HG02870 (cell line): ENCODE measurements at regions not wholly inside any gene's neighbourhood (a gene's known extent, or its start where the extent isn't known, plus 50 kb on each side); places are given as distances from the start of the nearest gene placed in this dataset.
"Not testable (repeated sequence)": the region's sequence is repeated elsewhere in the genome, so short reads cannot be mapped to it uniquely, and the experiment has no call there.

Source experiments
- ATAC-seq: cut with Tn5 transposase; IDR thresholded peaks from one replicate; pipeline ENCODE4 v1.9.1; 2021; ENCODE audit warnings: mild to moderate bottlenecking, moderate library complexity; ENCODE audit not compliant: unreplicated experiment

- no peak for ATAC-seq
Observed at GRCh38 chr6:62889240-62889639, 322.0 kb upstream of the FKBP1C start.

GRCh38 chr6:62891065-62891647 lies 320.1 kb upstream of the FKBP1C start:
- ATAC-seq: no peak

GRCh38 chr6:62894114-62894513 lies 317.2 kb upstream of the FKBP1C start:
- ATAC-seq: no peak

DNA sequence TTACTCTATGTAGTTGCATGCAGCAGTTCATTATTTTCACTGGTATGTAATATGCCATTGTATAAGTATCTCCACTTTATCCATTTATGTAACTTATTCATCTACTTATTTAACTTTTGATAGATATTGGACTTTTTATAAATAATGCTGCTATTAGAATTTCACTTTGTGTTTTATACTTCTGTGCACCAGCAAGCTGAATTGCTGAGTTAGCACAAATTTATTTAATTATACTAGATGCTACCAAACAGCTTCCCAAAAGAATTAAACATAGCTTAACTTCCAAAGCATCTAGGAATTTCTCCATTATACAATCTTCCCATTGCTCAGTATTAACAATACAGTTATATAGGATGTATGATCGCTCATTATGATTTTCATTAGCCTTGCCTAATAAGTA lies 308.0 kb upstream of the FKBP1C start:
- no peak for ATAC-seq

- no peak for ATAC-seq
Observed at GRCh38 chr6:62904687-62905086, 306.6 kb upstream of the FKBP1C start.

- ATAC-seq: no peak
Observed at GRCh38 chr6:62914530-62914929, 296.7 kb upstream of the FKBP1C start.

GRCh38 chr6:62923728-62924127 lies 287.5 kb upstream of the FKBP1C start:
- no peak for ATAC-seq

- no peak for ATAC-seq
Observed at GRCh38 chr6:62940848-62941247, 270.4 kb upstream of the FKBP1C start.

- ATAC-seq: no peak
Observed at GRCh38 chr6:62942000-62942399, 269.3 kb upstream of the FKBP1C start.

DNA sequence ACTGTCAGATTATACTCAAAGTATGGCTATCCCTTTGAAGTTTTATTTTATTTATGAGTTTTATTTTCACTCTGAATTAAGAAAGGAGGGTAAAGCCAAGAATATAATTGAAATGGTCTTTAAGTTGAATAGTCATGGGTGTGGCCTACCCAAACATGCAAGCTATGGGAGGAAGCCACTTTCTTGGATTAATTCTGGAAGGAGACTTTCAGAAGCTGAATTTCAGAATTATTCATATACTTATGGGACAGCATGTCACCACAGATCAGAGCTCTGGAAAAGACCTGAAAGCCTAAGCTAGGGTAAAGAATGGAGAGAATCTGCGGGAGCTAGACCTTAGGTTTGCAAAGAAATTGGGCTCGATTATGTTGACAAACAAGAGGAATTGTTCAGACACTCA lies 242.4 kb upstream of the FKBP1C start:
- ATAC-seq: no peak

DNA sequence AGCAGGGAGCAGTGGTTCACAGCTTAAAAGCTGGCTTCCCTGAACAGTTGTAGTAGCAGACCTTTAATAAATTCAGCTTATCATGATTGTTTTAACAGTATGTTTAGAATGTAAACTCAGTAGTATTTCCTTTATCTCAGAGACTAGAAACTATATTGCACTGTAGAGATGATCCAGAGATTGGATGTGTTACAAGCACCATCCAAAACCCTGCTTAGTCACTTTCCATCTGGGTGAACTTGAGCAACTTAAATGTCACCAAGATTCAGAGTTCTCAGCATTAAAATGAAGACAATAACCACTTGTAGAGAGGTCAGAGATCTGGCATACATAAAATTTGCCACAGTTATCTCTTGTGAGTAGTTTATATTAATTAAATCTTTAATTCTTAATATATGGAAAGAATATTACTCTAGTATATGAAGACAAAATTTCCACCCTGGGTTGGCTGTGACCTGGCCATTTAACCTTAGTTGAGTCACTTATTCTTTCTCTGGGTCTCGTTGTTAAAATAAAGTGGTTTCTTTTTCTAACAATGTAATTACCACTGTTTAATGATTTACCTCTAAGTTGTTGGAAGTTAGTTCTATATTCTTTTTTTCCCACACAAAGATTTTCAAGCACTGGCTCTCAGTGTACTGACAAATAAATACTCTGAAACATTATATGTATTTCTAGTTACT lies 239.2 kb upstream of the FKBP1C start:
- no peak for ATAC-seq

DNA sequence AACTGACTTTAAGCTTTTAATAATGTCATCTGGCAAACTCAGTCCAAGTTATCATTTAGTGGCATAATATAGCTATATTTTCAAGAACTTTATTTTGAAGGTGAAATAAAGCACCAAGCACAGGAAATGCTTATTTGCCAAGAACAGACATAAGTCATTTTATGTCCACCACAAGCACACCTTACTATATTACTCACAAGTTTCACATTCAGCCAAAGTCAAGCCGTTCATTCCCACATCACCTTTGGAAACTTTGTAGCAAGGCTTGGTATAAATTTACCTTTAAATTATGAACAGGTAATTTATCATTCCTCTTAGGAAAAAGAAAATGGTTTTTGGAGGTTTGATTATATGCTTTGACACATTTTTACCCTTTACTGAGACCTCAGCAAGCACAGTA lies 236.8 kb upstream of the FKBP1C start:
- no peak for ATAC-seq

- no peak for ATAC-seq
Observed at GRCh38 chr6:62976566-62976965, 234.7 kb upstream of the FKBP1C start.

DNA sequence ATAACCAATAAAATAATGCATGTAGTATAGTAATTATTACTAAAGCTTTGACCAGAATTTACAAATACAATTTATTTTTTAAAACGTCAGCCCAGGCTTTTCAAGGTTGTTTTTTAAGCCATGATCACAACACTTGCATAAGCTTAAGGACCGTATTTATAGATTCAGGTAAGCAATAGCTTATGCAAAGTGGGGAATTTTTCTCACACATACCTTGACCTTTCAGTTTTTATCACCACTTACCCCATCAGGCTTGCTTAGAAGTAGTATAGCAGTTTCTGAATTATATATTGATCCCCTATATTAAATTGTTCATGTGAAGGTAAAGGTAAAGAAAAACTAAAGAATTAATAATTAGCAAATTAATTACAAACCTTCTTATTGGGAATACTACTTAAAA lies 232.3 kb upstream of the FKBP1C start:
- ATAC-seq: no peak

GRCh38 chr6:62980093-62980492 lies 231.2 kb upstream of the FKBP1C start:
- no peak for ATAC-seq

DNA sequence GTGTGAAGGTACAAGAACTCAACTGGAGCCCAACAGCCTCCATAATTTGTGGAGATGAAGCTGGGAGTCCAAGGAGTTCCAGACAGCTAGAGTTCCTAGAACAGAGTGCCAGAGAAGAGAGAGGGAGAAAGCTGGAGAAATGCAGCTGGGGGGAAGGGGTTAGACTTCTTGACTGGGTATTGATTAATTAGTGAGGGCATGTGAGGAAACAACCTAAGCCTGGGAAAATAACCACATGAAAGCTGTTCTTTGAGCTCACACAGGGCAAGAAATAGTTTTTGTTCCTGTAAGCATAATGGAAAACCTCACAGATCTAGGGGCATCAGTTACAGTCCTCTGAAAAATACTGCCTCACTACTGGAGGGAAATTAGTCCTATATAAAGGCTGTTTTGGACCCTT lies 230.5 kb upstream of the FKBP1C start:
- ATAC-seq: no peak

- ATAC-seq: no peak
Observed at GRCh38 chr6:62982951-62983350, 228.3 kb upstream of the FKBP1C start.

DNA sequence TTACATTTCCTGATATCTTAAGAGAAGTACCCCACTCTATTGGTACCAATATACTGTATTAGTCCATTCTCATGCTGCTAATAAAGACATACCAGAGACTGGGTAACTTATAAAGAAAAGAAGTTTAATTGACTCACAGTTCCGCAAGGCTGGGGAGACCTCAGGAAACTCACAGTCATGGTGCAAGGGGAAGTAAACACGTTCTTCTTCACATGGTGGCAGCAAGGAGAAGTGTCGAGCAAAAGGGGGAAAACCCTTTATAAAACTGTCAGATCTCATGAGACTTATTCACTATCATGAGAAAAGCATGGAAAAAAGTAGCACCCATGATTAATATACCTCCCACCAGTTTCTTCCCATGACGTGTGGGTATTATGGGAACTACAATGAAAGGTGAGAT lies 219.6 kb upstream of the FKBP1C start:
- not testable (repeated sequence) for ATAC-seq

- ATAC-seq: no peak
Observed at GRCh38 chr6:62993951-62994350, 217.3 kb upstream of the FKBP1C start.

DNA sequence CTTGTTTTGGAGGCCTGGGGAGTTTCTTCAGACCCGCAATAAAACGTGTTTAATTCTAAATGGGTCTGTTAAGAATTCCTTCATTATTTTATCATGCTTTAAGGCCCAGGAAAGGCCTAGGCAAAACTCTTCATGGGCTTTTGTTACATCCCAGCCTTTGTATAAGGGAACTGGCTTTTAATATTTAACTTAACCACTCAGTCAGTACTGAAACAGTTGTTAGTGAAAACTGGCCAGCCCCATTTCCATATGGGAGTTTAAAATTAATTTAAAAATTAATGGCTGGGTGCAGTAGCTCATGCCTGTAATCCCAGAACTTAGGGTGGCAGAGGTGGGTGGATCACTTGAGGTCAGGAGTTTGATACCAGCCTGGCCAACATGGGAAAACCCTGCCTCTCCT lies 213.2 kb upstream of the FKBP1C start:
- no peak for ATAC-seq

DNA sequence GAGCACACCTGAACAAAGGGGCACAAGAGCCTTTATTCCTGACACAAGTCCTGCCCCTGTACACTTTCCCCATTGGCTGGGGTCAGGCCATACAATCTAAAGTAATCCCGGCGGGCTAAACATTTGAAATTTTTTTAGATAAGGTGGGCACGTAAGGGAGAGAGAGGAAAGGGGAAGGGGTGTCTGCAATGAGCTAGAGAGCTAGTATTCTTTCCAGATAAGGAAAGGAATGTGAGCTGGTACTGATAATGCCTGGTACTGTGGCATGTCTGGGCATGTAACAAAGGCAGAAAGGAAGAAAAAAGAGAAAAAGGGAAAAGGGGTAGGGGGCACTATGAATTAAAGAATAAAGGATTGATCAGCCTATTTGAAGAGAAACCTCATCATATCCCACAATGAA lies 212.0 kb upstream of the FKBP1C start:
- ATAC-seq: not testable (repeated sequence)

- no peak for ATAC-seq
Observed at GRCh38 chr6:62999796-63000195, 211.5 kb upstream of the FKBP1C start.

DNA sequence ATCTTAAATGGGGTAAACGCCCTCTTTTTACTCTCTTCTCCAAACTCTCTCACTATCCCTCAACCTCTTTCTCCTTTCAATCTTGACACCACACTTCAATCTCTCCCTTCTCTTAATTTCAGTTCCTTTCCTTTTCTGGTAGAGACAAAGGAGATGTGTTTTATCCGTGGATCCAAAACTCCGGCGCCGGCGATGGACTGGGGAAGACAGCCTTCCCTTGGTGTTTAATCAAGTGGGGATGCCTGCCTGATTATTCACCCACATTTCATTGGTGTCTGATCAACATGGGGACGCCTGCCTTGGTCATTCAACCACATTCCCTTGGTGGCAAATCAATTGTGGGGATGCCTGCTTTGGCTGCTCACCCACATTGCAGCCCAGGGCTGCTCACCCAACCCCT lies 205.3 kb upstream of the FKBP1C start:
- ATAC-seq: not testable (repeated sequence)
